HG02623 (cell line): ENCODE measurements at regions not wholly inside any gene's neighbourhood (a gene's known extent, or its start where the extent isn't known, plus 50 kb on each side); places are given as distances from the start of the nearest gene placed in this dataset.

Experiments
- ATAC-seq: cut with Tn5 transposase; IDR thresholded peaks from one replicate; pipeline ENCODE4 v1.9.1; 2021; ENCODE audit warnings: moderate library complexity; ENCODE audit not compliant: unreplicated experiment

DNA sequence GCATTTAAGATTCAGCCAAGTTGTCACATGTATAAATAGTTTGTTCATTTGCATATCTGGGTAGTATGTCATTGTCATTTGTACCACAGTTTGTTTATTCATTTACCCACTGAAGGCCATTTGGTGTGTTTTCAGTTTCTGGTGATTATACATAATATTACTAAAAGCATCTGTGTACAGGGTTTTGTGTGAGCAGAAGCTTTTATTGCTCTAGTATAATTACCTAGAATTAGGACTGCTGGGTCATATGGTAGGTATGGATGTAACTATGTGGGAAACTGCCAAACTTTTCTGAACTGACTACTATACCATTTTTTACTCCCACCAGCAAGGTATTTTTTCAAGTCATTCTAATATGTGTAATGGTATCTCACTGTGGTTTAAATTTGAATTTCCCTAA is 584.0 kb upstream of the GHITM start:
- peak; percentile 61 for ATAC-seq

DNA sequence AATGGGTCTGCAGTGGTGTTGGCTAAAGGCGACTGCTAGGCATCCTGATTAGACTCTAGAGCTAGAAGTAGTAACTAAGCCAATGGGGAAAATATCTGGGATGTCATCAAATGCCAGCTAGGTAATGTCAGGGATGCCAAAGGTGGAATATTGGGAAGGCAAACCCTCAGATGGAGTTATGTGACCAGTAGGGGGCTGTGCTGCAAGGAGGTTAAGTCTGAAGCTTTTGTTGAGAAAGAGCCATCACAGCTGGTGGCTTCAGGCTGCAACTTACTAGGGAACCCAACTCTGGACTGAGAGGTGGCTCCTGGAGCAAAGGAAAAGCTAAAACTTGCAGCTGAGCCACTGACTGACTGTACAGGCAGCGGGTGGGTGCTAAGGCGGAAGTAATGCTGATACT is 576.9 kb upstream of the GHITM start:
- no peak for ATAC-seq

DNA sequence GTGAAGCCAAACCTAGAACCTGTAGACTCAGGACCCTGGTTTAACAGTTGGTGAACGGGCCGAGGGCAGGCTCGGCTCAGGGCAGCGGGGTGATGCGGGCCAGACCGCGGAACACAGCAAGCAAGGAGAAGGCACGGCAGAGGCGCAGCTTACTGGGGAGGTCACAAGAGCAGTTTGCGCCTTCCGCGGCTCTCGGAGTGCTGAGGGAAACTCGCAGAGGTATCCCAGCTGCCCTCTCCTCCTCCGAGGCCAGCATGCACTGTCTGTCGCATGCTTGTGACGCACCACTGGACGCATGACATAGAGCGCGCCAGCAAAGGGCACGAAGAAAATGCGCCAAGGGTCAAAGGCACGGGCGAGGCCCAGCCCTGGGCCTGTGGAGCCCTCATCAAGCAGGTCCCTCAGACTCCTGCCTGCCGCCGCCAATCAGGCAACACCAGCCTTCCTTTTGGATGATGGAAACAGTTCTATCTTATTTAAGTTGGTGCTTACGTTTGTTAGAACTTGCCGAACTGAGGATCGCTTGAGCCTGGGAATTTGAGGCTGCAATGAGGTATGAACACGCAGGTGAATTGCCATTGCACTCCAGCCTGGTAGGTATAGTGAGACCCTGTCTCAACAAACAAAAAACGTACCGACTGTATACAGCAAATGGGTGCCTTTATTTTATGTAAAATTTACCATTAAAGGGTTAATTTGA is 574.3 kb upstream of the GHITM start:
- ATAC-seq, result no peak

DNA sequence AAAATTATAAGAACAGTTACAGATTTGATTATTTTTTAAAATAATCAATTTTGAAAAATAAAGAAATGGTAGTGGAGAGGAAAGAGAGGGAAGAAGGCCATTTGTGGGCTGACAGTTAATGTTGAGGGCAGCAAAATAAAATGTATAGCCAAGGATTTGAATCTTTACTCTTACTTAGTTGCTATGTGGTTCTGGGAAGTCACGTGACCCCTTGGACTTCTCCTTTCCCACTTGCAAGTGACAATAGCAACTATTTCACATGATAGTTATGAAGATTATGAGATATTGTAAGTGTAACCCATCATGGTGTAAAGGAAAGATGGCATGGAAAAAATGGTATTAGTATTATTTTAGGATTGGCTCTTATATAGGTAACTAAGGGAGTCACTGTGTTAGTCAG is 567.3 kb upstream of the GHITM start:
- ATAC-seq, result no peak

DNA sequence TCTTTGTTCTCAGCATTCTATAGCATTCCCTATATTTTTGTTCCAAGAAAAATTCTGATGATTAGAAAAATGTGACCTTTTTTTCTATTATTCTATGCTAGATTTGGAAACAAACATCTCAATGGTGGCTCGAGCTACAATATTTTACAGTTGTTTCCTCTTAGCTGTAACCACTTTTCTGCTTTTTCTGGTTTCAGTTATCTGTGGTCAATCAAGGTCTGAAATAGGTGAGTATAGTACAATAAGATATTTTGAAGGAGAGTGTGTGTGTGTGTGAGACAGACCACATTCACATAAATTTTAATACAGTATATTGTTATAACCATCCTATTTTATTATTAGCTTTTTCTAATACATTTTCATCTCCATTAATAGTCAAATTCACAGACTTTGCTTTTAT is 564.5 kb upstream of the GHITM start:
- no peak for ATAC-seq

DNA sequence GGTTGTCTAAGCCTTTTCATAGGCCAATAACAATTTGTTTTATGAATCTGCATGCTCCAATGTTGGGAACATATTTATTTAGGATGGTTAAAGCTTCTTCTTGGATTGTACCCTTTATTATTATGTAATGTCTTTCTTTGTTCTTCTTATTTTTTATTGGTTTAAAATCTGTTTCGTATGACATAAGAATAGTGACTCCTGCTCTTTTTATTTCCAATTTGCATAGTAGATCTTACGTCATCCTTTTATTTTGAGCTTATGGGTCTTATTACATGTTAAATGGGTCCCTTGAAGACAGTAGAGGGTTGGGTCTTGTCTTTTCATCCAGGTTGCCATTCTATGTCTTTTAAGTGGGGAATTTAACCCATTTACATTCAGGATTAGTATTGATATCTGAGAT is 561.9 kb upstream of the GHITM start:
- ATAC-seq, result no peak

DNA sequence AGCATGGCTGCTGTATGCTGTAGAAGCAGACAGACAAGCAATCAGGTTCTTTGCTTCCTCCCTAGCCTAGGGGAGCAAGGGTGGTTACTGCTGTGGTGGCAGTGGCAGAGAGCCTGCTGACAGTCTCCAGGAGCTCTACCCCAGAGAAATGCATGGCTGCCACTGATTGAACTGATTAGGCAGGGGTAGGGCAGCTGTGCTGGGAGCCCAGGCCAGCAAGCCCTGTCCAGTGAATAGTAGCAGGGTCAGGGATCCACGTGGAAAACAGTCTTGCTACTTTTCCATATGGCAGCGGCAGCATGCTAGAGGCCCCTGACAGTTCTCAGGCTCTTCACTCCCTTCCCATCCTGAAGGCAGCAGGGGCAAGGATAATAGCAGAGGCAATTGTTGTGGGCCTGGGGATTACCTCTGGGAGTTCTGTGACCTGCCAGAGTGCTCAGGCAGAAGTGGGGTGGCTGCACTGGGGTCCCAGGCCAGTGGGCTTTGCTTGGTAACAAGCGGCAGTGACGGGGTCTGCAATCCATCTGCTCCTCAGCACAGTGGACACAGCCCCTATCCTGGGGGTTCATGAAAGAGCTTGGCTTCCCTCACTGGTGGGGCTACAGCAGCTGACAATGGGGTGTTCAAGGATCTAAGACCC is 558.8 kb upstream of the GHITM start:
- ATAC-seq, result no peak

DNA sequence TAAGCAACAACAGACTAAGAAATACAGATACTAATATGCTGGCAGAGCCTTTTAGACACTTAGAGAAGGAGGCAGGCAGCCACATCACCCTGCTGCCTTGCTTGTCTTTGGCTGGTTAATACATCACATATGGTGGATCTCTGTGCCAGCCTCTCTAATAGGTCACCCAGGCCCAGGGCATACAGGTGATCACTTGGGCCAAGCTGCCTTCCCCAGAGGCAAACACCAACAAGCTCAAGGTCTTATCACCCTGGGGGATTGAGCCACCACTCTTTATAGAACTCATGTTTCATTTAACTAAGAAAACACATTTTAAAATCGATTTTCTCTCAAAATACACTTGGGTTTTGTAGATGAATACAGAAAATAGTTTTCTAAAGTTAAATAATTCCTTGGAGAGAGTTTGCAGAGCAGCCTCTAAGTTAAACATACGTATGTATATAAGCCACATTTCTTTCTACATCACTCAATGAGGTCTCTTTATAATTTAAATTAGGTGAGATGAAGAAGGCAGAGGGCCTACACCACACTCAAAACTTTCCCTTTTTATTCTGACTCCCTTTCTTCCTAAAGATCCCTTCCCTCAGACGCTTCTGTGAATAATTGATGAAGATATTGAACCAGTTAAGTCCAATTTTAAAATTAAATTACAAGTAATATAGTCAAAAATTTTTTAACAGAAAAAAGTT is 556.8 kb upstream of the GHITM start:
- no peak for ATAC-seq

DNA sequence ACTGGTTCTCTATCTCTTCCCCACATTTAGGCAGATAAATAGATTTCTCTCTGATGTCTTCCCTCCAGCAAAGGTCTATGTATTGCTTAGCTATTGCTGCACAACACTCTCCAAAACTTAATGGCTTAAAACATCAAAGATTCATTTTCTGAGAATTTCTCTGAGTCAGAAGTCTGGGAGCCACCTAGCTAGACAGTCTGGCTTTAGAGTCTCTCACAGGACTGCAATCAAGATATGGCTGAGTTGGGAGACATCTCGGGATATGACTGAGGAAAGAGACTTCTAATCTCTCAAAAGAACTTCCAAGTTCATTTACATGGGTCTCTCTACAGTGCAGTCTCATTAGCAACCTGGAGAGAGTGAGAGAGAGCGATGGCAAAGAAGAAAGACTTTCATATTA is 553.6 kb upstream of the GHITM start:
- ATAC-seq, result no peak

DNA sequence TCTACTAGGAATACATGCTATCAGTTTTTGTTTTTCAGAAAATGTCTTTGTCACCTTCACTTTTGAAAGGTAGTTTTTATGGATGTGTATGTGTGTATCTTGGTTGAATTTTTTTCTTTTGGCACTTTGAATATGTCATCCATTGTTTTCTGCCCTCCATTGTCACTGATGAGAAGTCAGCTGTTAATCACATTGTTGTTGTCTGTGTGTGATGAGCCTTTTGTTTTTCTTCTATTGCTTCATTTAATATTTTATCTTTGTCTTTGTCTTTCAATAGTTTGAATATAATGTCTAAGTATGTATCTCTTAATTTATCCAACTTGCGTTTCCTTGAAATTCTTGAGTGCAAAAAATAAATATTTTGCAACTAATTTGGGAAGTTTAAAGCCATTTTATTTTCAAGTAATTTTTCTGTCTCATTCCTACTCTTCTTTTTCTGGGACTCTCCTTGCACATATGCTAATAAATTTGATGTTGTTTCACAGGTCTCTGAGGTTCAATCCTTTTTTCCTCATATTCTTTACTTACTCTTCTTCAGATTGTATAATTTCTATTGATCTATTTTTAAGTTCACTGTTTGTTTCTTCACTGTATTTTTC is 546.9 kb upstream of the GHITM start:
- no peak for ATAC-seq

DNA sequence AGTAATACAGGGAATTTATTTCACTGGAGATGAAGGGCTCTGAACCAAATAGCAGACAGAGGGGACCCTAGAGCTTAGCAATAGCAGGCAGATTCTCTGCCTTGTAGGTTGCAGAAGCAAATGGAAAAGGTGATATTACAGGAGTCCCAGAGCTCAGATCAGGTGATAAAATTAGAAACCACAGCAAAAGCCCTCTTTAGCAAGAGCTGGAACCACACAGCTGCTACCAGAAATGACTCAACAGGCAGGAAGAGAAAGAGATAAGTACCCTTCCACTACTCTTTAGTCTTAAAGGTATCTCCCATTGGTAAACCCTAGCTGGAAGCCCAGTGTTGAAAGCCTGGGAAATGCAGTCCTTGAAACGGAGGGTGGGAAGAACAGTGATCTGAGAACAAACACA is 535.6 kb upstream of the GHITM start:
- ATAC-seq, result peak; percentile 98

DNA sequence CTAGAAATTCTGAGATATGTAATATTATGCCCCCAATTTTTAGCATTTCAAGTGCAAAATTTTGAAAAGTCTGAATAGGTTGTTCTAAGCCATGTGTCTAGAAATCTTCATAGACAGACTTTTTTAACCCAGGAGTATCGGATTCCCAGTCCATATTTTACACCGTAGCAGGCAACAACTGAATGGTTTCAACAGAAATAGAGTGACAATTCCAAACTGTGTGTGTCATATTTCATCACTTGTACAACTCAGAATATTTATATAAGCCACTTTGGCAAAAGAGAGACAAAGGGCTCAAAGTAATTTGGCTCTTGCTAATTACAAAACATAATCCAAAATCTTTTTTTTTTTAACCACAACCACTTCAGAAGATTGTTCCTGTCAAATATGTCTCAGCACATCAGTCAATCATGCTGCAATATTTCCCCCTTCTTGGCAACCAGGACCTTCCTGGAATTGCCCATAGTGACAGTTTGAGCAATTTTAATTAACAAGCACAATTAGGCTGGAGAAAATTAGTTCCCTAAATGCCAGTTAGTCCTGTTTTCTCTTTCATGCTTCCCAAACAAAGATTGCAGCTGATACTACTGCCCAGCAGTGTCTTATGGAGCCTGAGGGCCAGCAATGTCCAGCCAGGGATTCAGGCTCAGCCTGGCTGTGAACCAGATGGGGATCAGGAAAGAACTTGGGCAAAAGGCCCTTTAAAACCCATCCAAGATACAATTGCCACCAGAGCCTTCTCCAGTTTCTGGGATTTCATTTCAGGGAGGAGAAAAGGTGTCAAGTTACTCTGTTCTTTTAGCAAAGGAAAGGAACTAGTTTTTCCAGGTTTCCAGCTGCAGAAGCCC is 533.3 kb upstream of the GHITM start:
- ATAC-seq, result no peak

DNA sequence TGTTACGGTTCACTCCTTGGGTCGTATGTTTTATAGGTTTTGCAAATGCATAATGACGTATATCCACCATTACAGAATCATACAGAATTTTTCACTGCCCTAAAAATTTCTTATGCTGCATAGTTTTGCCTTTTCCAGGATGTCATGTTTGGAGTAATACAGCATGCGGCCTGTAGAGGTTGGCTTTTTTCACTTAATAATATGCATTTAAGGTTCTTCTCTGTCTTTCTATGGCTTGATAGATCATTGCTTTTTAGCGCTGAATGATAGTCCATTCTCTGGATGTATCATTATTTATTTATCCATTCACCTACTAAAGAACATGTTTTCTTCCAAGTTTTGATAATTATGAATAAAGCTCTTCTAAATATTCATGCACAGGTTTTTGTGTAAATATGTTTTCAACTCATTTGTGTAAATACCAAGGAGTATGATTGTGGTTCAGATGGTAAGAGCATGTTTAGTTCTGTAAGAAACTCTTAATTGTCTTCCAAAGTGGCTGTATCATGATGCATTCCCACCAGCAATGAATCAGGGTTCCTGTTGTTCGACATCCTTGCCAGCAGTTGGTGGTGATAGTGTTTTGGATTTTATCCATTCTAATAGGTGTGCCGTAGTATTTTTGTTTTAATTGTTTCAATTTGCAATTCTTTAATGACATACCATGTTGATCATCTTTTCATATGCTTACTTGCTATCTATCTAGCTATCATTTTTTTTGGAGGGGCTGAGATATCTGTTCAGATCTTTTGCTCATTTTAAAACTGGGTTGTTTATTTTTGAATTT is 531.2 kb upstream of the GHITM start:
- ATAC-seq, result no peak

DNA sequence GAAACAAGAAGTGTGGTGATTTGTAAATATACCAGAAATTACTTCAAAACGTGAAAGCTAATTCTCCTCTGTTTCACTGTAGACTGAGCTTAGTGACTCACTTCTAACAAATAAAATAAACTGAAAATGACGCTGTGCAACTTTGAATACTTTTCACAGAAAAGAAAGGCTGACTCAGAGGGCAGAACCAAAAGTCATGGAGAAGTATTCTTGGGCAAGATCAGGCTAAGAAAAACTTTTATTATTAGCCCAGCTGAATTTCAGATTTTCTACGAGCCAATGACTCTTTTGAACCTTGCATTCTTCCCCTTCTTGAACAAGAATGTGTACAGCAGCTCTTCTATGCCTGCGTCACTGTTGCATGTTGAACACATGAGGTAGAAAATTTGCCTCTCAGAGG is 527.3 kb upstream of the GHITM start:
- ATAC-seq, result no peak

DNA sequence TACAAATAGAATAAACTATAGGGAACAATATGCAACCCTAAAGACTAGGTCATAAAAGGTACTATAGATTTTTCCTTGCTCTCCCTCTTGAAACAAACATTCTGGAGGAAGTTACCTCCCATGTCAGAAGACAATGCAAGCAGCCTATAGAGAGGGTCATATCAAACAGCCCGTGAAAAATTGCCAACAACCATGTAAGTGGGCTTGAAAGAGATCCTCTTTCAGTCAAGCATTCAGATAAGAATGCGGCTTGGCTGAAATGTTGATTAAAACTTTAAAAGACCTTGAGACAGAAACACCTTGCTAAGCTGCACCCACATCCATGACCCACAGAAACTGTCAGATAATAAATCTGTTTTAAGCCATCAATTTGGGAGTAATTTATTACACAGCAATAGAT is 526.6 kb upstream of the GHITM start:
- no peak for ATAC-seq

DNA sequence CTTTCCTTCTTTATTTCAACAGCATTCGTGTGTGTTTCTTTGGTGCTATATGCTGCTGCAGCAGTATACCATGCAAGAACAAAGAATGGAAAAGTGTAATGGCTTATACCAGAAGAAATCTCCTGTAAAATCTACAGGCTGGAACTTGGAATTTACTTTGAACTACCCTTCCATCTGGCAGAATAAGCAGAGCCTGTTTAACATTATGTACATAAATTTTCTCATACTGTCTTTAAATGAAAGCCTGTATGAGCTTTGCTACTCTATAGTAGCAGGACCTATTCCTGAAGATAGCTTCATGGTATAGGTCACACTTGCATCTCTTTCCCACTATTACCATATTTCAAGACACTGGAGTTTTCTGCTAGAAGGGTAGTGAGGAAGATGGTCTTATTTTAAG is 522.1 kb upstream of the GHITM start:
- no peak for ATAC-seq

DNA sequence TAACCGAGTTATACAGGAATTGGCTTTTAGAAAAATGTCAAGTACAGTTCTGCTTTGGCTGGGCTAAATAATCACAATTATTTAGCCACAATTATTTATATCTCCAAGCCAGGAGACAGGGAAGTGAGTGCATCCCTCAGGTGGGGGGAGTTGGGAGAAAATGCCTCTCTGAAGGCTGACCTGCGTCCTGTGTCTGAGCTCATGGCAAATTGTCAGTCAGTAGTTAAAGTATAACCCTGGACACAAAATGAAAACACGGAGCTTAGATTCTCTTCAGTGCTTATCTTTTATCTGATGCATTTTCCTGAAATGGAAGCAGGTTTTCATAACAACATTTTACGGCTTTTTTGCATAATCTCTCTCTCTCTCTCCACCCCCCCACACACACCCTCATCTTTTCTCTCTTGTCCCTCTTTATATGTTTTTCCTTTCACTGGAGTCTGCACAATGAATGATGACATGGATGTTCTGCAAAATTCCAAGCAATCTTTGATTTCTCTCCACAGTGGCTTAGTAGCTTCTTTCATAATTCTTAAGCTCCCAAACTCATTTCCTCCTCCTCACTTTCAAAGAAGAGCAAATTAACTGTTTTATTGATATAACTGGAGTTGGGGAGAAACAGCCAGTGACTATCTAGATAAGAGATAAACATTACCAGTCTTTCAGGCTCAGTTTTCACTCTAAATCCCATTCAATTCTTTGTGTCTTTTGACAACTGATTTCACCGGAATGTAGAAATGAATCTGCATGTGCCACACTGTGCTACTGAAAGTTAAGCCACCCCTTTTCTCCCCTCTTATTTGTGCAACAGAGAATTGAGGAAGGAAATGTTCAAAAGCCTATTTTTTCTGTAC is 521.4 kb upstream of the GHITM start:
- ATAC-seq, result no peak

DNA sequence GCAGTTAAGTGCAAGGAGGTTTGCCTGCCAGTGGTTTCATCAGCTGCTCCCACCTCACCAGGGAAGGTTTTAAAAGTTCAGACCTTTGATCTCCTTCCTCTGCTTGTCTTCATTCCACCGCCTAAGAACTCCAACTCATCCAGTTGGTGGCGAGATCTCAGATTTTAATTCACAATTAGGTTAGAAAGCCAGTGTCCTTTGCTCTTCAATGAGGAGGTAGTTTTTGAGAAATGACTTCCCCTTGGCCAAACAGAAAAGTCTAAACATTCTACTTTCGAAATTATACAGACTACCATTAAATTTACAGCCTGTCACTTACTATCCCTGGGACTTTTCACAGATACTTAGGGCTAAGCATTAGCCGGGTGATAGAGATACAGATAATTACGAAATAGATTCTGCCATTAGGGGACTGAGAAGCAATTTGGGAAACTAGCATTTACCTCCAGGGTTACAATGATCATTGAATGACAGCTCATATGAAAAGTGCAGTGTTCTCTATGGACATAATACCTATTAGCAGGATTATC is 513.4 kb upstream of the GHITM start:
- no peak for ATAC-seq

DNA sequence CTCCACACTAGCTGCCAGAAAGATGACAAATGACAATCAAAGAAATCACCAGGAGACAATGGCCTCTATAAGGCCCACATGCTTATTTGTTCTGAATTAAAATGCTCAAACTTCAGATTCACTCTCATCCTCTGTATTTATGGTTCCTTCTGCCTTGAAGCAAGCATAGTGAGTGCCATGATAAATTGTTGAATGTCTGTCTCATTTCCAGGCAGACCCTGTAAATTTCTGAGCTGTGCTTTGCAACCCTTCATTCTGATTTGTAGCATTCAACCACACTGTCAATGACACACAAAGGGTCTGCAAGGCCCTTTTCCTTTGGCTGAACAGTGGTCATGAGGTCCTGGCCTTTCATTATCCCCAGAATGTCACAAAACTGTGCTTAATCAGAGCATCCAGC is 506.6 kb upstream of the GHITM start:
- ATAC-seq, result no peak
